ENCODE measurements at regions not wholly inside any gene's neighbourhood (a gene's known extent, or its start where the extent isn't known, plus 50 kb on each side); places are given as distances from the start of the nearest gene placed in this dataset.
"Not testable (repeated sequence)": the region's sequence is repeated elsewhere in the genome, so short reads cannot be mapped to it uniquely, and the experiment has no call there.

GRCh38 chr5:179400020-179400419 is 54.8 kb upstream of the ADAMTS2 start (continued):
- TF ChIP-seq ZNF280B (CRISPR knock-in tag; IDR thresholded peaks at IDR 0.05), result no peak
- no peak for TF ChIP-seq ZNF589 (CRISPR knock-in tag; IDR thresholded peaks at IDR 0.05; ENCODE audit: low read depth)

DNA sequence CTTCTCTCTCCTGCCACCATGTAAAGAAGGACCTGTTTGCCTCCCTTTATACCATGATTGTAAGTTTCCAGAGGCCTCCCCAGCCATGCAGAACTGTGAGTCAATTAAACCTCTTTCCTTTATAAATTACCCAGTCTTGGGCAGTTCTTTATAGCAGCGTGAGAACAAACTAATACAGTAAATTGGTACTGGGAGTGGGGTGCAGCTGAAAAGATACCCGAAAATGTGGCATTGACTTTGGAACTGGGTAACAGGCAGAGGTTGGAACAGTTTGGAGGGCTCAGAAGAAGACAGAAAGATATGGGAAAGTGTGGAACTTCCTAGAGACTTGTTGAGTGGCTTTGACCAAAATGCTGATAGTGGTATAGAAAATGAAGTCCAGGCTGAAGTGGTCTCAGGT is 54.1 kb upstream of the ADAMTS2 start:
- H2AFZ ChIP-seq (ENCODE audit: low read depth, low read length); H3K9me3 ChIP-seq (replicated peaks; ENCODE audit: control insufficient read depth, insufficient read depth, low read depth, low read length); H3K4me2 ChIP-seq (ENCODE audit: insufficient read depth, low read length); H4K20me1 ChIP-seq (replicated peaks; ENCODE audit: control insufficient read depth, insufficient read depth, low read length); CTCF ChIA-PET (ENCODE audit: low intra/inter-chr PET ratio); in situ Hi-C loops (cut with MboI); ATAC-seq; H3K9ac ChIP-seq (ENCODE audit: insufficient read depth in 1 of 2, low read depth in 2 of 2, low read length in 2 of 2); FAIRE-seq; H3K9me1 ChIP-seq (ENCODE audit: control insufficient read depth, insufficient read depth, low read length); BruUV-seq (replicated peaks); H3K4me1 ChIP-seq (replicated peaks in 1 of 2; ENCODE audit: control insufficient read depth in 2 of 2, insufficient read depth in 2 of 2, low read length in 2 of 2); H3K79me2 ChIP-seq (ENCODE audit: control insufficient read depth, insufficient read depth, low read length); H3K27me3 ChIP-seq (ENCODE audit: control insufficient read depth in 2 of 2, insufficient read depth in 2 of 2, low read length in 2 of 2); DNase-seq (ENCODE audit: extremely low read depth in 1 of 4, low spot score in 3 of 4); H3K27ac ChIP-seq (ENCODE audit: extremely low read depth, low read depth, low read length); POLR2A ChIA-PET; H3K36me3 ChIP-seq (ENCODE audit: control insufficient read depth, insufficient read depth, low read length); intact Hi-C loops (cut with micrococcal nuclease); H3K4me3 ChIP-seq: not testable (repeated sequence)
- TF ChIP-seq ZNF707 (CRISPR knock-in tag; conservative IDR thresholded peaks at IDR 0.05), result peak; percentile 89
- 0% methylated on average over 2 of the region's 2 CpGs for WGBS (ENCODE audit: insufficient coverage, low coverage, missing lambda C conversion rate)

- H3K36me3 ChIP-seq (ENCODE audit: control insufficient read depth, insufficient read depth, low read length), result no peaks in the 10 kb centered on the region
- ChIA-PET POLR2A (no interaction called here), CTCF (ENCODE audit: low intra/inter-chr PET ratio) (no interaction called here)
- no peak overlapping the region for H3K4me3 ChIP-seq
- H2AFZ ChIP-seq (ENCODE audit: low read depth, low read length), result no peak overlapping the region
- DNase-seq (ENCODE audit: extremely low read depth in 1 of 4, low spot score in 3 of 4), result no peak
- H3K27ac ChIP-seq (ENCODE audit: extremely low read depth, low read depth, low read length), result no peak overlapping the region
- TF ChIP-seq POLR2A (conservative IDR thresholded peaks at IDR 0.05), result no peak
- TF ChIP-seq RNF2 (IDR thresholded peaks at IDR 0.05), result no peak
- no peak for TF ChIP-seq SMARCB1 (IDR thresholded peaks at IDR 0.05; ENCODE audit: insufficient read length, low read depth)
- no peak for TF ChIP-seq RBM15 (IDR thresholded peaks at IDR 0.05; ENCODE audit: insufficient read depth, low read length)
- TF ChIP-seq HEY1 (CRISPR knock-in tag; IDR thresholded peaks at IDR 0.05; ENCODE audit: borderline replicate concordance), result no peak
- no peaks in the 10 kb centered on the region for H3K9me1 ChIP-seq (ENCODE audit: control insufficient read depth, insufficient read depth, low read length)
- no peak for ATAC-seq
- no peaks in the 10 kb centered on the region for H3K4me1 ChIP-seq (replicated peaks in 1 of 2; ENCODE audit: control insufficient read depth in 2 of 2, insufficient read depth in 2 of 2, low read length in 2 of 2)
- 0% methylated on average over 3 of the region's 3 CpGs for whole genome bisulfite sequencing (ENCODE audit: insufficient coverage, low coverage, missing lambda C conversion rate)
- intact Hi-C loops (cut with micrococcal nuclease), result no loop called here
- H3K9ac ChIP-seq (ENCODE audit: insufficient read depth in 1 of 2, low read depth in 2 of 2, low read length in 2 of 2), result no peak overlapping the region
- FAIRE-seq, result no peak
- peaks cover 5% of the 10 kb centered on the region for H3K9me3 ChIP-seq (replicated peaks; ENCODE audit: control insufficient read depth, insufficient read depth, low read depth, low read length)
- no peak overlapping the region for H3K4me2 ChIP-seq (ENCODE audit: insufficient read depth, low read length)
- no peaks in the 10 kb centered on the region for H3K27me3 ChIP-seq (ENCODE audit: control insufficient read depth in 2 of 2, insufficient read depth in 2 of 2, low read length in 2 of 2)
- no TSS peak for BruUV-seq (replicated peaks)
- H4K20me1 ChIP-seq (replicated peaks; ENCODE audit: control insufficient read depth, insufficient read depth, low read length), result no peaks in the 10 kb centered on the region
- H3K79me2 ChIP-seq (ENCODE audit: control insufficient read depth, insufficient read depth, low read length), result no peaks in the 10 kb centered on the region
- in situ Hi-C loops (cut with MboI), result no loop called here
Measured at GRCh38 chr5:179397516-179397915, 52.3 kb upstream of the ADAMTS2 start.

Data from K562 (cell line).